HG03103 (cell line): ENCODE measurements at regions not wholly inside any gene's neighbourhood (a gene's known extent, or its start where the extent isn't known, plus 50 kb on each side); places are given as distances from the start of the nearest gene placed in this dataset.
"Not testable (repeated sequence)": the region's sequence is repeated elsewhere in the genome, so short reads cannot be mapped to it uniquely, and the experiment has no call there.

Experiments used
- ATAC-seq: cut with Tn5 transposase; IDR thresholded peaks from one replicate; pipeline ENCODE4 v1.9.1; 2021; ENCODE audit warnings: low read depth; ENCODE audit not compliant: unreplicated experiment

DNA sequence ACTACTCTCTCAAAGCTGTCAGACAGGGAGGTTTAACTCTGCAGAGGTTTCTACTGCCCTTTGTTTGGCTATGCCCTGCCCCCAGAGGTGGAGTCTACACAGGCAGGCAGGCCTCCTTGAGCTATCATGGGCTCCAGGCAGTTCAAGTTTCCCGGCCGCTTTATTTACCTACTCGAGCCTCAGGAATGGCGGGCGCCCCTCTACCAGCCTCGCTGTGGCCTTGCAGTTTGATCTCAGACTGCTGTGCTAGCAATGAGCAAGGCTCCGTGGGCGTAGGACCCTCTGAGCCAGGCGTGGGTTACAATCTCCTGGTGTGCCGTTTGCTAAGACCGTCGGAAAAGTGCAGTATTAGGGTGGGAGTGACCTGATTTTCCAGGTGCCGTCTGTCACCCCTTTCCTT is 124.3 kb downstream of the PTCHD1 start:
- not testable (repeated sequence) for ATAC-seq

DNA sequence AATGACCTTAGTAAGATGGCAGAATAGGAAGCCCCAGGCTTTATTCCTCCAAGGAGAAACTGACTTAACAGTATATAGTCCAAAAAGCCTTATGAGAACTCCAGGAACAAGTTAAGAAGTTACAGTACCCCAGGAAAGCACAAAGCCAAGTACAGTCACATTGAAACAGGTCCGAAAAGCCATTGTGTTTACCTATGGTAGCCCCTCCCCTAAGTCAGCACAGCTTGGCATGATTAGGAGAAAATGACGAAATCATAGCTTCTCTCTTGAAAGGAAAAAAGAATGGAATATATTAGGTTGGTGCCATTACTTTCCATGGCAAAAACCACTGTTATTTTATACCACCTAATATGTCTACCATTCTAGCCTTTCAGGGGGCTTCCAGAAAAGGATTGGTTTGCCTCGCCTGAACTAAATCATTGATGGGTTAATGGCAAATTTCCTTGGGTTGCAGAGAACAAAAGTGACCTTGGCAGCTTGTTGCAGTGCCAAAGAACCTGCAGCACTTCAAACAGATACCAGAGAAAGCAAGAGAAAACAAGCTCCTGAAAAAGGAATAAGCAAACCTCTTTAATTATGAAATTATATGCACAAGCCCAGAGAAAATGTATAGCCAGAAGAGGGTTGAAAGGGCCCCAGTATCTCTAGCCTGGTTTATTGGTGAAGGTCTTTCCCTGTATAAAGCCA is 130.6 kb downstream of the PTCHD1 start:
- ATAC-seq = no peak

GRCh38 chrX:23465985-23466384 is 131.3 kb downstream of the PTCHD1 start:
- no peak for ATAC-seq

- no peak for ATAC-seq
These were observed 143.4 kb downstream of the PTCHD1 start for GRCh38 chrX:23478056-23478455.

GRCh38 chrX:23478561-23478960 is 143.9 kb downstream of the PTCHD1 start:
- ATAC-seq = no peak

DNA sequence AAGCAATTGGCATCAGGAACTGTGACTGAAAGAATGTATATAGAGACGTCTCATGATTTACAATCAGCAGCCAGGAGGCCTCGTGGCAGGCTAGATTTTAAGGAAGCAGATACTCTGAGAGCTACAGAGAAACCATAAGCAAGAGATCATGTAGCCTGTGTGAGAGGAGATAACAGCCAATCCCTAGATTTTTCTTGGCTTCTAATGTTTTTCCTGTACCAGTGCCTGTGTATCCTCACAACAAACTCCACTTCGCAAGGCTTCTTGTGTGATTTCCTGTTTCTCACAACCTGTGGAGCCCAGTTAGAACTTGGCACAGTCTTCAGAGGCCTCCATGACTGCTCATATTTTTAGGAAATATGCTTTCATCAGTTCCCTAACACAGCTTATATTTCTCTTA is 147.9 kb downstream of the PTCHD1 start:
- no peak for ATAC-seq

GRCh38 chrX:23483396-23483795 is 148.7 kb downstream of the PTCHD1 start:
- no peak for ATAC-seq

DNA sequence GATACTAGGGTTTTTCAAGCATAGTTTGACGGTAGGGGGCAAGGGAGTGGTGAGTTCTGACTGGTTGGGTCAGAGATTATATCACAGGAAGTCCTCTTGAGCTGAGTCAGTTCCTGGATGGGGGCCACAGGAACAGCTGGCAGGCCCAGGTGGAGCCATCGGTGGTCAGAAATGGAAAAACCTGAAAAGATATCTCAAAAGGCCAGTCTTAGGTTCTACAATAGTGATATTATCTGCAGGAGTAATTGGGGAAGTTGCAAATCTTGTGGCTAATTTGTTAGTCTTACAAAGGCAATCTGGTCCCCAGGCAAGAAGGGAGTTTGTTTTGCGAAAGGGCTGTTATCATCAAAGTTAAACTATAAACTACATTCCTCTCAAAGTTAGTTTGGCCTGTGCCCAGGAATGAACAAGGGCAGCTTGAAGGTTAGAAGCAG is 159.3 kb downstream of the PTCHD1 start:
- ATAC-seq = peak; percentile 64

- no peak for ATAC-seq
These were observed 160.1 kb downstream of the PTCHD1 start for GRCh38 chrX:23494741-23495140.

GRCh38 chrX:23497919-23498318 is 163.3 kb downstream of the PTCHD1 start:
- ATAC-seq = peak; percentile 49

GRCh38 chrX:23501974-23502373 is 165.3 kb upstream of the PRDX4 start:
- no peak for ATAC-seq

- ATAC-seq = no peak
These were observed 163.3 kb upstream of the PRDX4 start for GRCh38 chrX:23503835-23504539.

DNA sequence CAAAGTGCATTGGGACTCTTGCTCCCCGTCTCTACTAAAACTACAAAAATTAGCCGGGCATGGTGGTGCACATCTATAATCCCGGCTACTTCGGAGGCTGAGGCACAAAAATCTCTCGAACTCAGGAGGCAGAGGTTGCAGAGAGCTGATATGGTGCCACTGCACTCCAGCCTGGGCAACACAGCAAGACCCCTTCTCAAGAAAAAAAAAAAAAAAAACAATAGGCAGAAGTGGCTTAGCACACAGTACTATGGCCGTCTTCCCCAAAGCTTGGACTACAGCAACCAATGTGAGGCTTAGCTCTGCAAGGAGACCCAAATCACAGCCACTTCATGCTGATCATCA is 162.8 kb upstream of the PRDX4 start:
- no peak for ATAC-seq

DNA sequence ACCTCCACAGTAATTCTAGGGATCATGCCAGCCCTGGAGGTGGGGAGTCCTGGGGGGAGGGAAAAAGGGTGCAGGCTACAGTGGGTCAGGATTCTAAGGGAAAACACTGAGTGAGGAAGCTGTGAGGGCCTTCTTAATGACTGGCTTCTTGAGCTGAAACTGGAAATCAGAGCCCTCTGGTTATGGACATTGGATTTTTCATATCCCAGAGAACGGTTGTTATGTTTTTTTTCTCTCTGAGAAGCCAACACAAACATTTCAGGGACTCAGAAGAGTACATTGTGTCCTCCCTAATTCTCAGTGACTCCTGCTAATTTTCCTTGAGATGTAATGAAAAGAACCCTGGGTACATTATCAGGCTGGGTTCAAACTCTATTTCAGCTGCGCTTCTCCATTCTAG is 162.4 kb upstream of the PRDX4 start:
- no peak for ATAC-seq

GRCh38 chrX:23505531-23506303 is 161.6 kb upstream of the PRDX4 start:
- ATAC-seq = no peak

DNA sequence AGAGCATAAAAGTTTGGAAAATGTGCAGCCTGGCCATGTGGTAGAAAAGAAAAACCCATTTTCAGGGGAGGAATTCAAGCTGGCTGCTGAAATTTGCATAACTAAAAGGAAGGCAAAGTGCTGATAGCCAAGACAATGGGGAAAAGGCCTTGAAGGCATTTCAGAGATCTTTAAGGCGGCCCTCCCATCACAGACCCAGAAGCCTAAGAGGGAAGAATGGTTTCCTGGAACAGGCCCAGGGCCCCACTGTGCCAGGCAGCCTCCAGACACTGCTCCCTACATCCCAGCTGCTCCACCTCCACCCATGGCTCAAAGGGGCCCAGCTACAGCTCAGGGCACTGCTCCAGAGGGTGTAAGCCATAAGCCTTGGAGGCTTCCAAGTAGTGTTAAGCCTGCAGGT is 158.0 kb upstream of the PRDX4 start:
- ATAC-seq = no peak

GRCh38 chrX:23511793-23512192 is 155.5 kb upstream of the PRDX4 start:
- ATAC-seq = no peak

GRCh38 chrX:23513121-23513520 is 154.2 kb upstream of the PRDX4 start:
- no peak for ATAC-seq

DNA sequence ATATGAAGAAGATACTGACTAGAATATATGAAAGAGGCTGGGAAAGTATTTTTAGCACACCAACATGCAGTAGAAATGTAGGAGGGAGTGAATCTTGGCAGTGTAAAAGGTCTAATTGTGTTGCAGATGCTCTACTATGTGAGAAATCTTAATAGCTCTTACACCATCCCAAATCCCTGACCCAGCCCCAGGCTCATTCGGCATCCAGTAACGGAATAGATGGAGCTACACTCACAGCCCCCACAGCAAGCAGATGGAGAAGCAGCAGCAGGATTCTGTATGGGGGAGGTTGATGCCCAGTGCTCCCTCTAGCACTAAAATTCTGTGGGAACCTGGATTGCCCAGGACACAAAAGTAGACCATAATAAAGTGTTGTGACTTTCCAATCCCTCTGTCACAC is 153.2 kb upstream of the PRDX4 start:
- no peak for ATAC-seq

DNA sequence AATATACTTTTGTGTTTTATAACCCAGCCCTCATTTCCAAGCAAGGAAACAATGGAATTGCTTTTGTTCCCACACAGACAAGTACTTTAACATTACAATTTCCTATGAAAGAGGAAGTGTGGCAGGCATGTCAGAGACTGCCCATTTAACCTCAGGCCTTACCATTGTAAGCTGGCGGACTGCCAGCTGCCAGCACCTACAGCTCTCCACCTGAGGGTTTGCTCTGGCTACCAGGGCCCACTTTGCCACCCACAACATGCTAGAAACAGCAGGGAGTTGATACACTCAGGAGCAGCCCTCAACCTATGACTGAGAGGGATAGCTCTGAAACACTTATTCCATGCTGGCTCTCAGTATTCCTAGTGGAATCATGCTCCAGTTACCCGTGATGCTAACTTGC is 152.3 kb upstream of the PRDX4 start:
- no peak for ATAC-seq

- not testable (repeated sequence) for ATAC-seq
These were observed 144.2 kb upstream of the PRDX4 start for GRCh38 chrX:23523026-23523657.
